HEK293T (cell line): ENCODE measurements at regions not wholly inside any gene's neighbourhood (a gene's known extent, or its start where the extent isn't known, plus 50 kb on each side); places are given as distances from the start of the nearest gene placed in this dataset.

Experiments used
- CTCF ChIA-PET: fragments of 350-600 bp; formaldehyde crosslinking; extraction: SDS; loops from one replicate; lab custom pipeline; 2021; ENCODE audit warnings: antibody characterized with exemption, inconsistent platforms; lab: Yijun Ruan, JAX
- POLR2A ChIA-PET: fragments of 350-600 bp; formaldehyde crosslinking; extraction: SDS; loops from one replicate; lab custom pipeline; 2020; ENCODE audit warnings: antibody characterized with exemption, inconsistent platforms; lab: Yijun Ruan, JAX
- DNase-seq: peaks from one replicate; pipeline ENCODE4 v3.0.0; 2012; ENCODE audit warnings: mixed read lengths; ENCODE audit errors: extremely low spot score
- ARNT ChIP-seq: fragments of 450-650 bp; IDR thresholded peaks from 2 replicates; pipeline ENCODE4 v1.6.1; 2017; ENCODE audit warnings: mild to moderate bottlenecking
- BHLHE40 ChIP-seq: fragments of 450-650 bp; IDR thresholded peaks from 2 replicates; pipeline ENCODE4 v1.6.1; 2016; ENCODE audit warnings: mild to moderate bottlenecking, moderate library complexity, borderline replicate concordance
- CTBP1 ChIP-seq: fragments of 450-650 bp; IDR thresholded peaks from 2 replicates; pipeline ENCODE4 v1.6.1; 2016; ENCODE audit warnings: borderline replicate concordance
- ELF4 ChIP-seq: fragments of 450-650 bp; IDR thresholded peaks from 2 replicates; pipeline ENCODE4 v1.6.1; 2017; ENCODE audit warnings: antibody characterized with exemption
- FOXA1 ChIP-seq: fragments of 450-650 bp; IDR thresholded peaks from 2 replicates; pipeline ENCODE4 v1.6.1; 2016; ENCODE audit warnings: mild to moderate bottlenecking
- FOXK2 ChIP-seq: fragments of 450-650 bp; IDR thresholded peaks from 2 replicates; pipeline ENCODE4 v1.6.1; 2016; ENCODE audit warnings: mild to moderate bottlenecking
- FOXM1 ChIP-seq: fragments of 450-650 bp; IDR thresholded peaks from 2 replicates; pipeline ENCODE4 v1.6.1; 2017; ENCODE audit warnings: mild to moderate bottlenecking, borderline replicate concordance
- HDGF ChIP-seq: fragments of 450-650 bp; IDR thresholded peaks from 2 replicates; pipeline ENCODE4 v1.6.1; 2017; ENCODE audit warnings: antibody characterized with exemption, borderline replicate concordance
- L3MBTL2 ChIP-seq: fragments of 450-650 bp; conservative IDR thresholded peaks from 2 replicates; pipeline ENCODE4 v1.6.1; 2016; ENCODE audit warnings: mild to moderate bottlenecking
- LEF1 ChIP-seq: fragments of 450-650 bp; IDR thresholded peaks from 2 replicates; pipeline ENCODE4 v1.6.1; 2017; ENCODE audit warnings: mild to moderate bottlenecking, borderline replicate concordance
- NFRKB ChIP-seq: fragments of 450-650 bp; IDR thresholded peaks from 2 replicates; pipeline ENCODE4 v1.6.1; 2016; ENCODE audit warnings: mild to moderate bottlenecking, moderate library complexity
- PKNOX1 ChIP-seq: fragments of 450-650 bp; IDR thresholded peaks from 2 replicates; pipeline ENCODE4 v1.6.1; 2016
- SP1 ChIP-seq: fragments of 450-650 bp; IDR thresholded peaks from 2 replicates; pipeline ENCODE4 v1.6.1; 2017
- SUZ12 ChIP-seq: fragments of 450-650 bp; IDR thresholded peaks from 2 replicates; pipeline ENCODE4 v1.6.1; 2016; ENCODE audit warnings: mild to moderate bottlenecking
- TARDBP ChIP-seq: fragments of 450-650 bp; IDR thresholded peaks from 2 replicates; pipeline ENCODE4 v1.6.1; 2016
- ZNF384 ChIP-seq: fragments of 450-650 bp; IDR thresholded peaks from 2 replicates; pipeline ENCODE4 v1.6.1; 2016

- DNase-seq = no peak
- ChIA-PET POLR2A (no interaction called here), CTCF (interaction anchor here (1.1 kb wide), 1 partner anchor 55 kb away, joined by 3 read pairs; no protein-coding TSS in a partner anchor)
- TF ChIP-seq SUZ12 (no peak), BHLHE40 (no peak), ELF4 (no peak), L3MBTL2 (no peak), PKNOX1 (no peak), FOXK2 (no peak), TARDBP (no peak)
These were observed 115.4 kb upstream of the GSE1 start for GRCh38 chr16:85497622-85498314.

GRCh38 chr16:85498607-85499006 lies 114.5 kb upstream of the GSE1 start:
- no peak for DNase-seq
- CTCF ChIA-PET = interaction anchor here (1.1 kb wide), 1 partner anchor 55 kb away, joined by 3 read pairs; no protein-coding TSS in a partner anchor
- TF ChIP-seq HDGF (no peak), FOXM1 (no peak), FOXK2 (no peak)
- POLR2A ChIA-PET = no interaction called here

DNA sequence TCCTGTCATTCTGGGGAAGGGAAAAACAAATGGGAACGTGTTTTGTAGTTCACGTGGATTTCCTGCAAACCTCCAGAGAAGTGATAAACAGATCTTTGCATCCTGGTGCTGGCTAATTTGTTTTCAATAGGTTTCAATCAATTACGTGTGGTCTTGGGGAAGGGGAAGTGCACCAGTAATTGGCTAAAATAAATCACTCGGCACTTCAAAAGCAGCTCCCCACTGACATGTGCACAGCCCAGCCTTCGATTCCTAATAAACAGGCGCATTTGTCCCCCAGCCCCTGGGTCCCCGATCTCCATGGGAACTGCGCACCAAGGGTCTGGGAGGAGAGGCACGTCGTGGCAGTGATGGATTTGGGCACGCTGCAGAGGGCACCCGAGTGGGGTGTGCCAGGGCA lies 112.9 kb upstream of the GSE1 start:
- ChIA-PET CTCF (no interaction called here), POLR2A (interaction anchor here (0.6 kb wide), 1 partner anchor 432 kb away, joined by 3 read pairs; no protein-coding TSS in a partner anchor)
- DNase-seq = no peak
- TF ChIP-seq TARDBP (no peak), FOXK2 (no peak), ZNF384 (no peak), ELF4 (no peak), HDGF (no peak), BHLHE40 (no peak), FOXA1 (no peak), CTBP1 (no peak), FOXM1 (no peak), SP1 (no peak), ARNT (no peak), PKNOX1 (no peak)

GRCh38 chr16:85501900-85502299 lies 111.2 kb upstream of the GSE1 start:
- no peak for DNase-seq
- ChIA-PET CTCF (interaction anchor here (0.6 to 3.1 kb wide), 2 partner anchors 11 kb away, joined by 4 to 11 read pairs; no protein-coding TSS in a partner anchor), POLR2A (no interaction called here)
- no peak for TF ChIP-seq BHLHE40
- no peak for TF ChIP-seq NFRKB
- TF ChIP-seq CTBP1 = no peak
- no peak for TF ChIP-seq FOXA1
- no peak for TF ChIP-seq TARDBP
- TF ChIP-seq ARNT = no peak
- TF ChIP-seq ELF4 = no peak
- TF ChIP-seq FOXM1 = no peak
- TF ChIP-seq L3MBTL2 = no peak
- no peak for TF ChIP-seq SUZ12
- TF ChIP-seq FOXK2 = no peak
- TF ChIP-seq SP1 = no peak
- TF ChIP-seq LEF1 = no peak
- no peak for TF ChIP-seq HDGF
- no peak for TF ChIP-seq ZNF384
- no peak for TF ChIP-seq PKNOX1

- ChIA-PET CTCF (interaction anchor here (3.1 kb wide), 1 partner anchor 11 kb away, joined by 11 read pairs; no protein-coding TSS in a partner anchor), POLR2A (no interaction called here)
- TF ChIP-seq LEF1 (no peak), L3MBTL2 (no peak), SUZ12 (no peak), SP1 (no peak), CTBP1 (no peak), TARDBP (no peak), BHLHE40 (no peak), FOXK2 (no peak), ARNT (no peak), FOXM1 (no peak), HDGF (no peak), ELF4 (no peak), PKNOX1 (no peak), ZNF384 (no peak), FOXA1 (no peak), NFRKB (no peak)
- DNase-seq = no peak
These were observed 110.8 kb upstream of the GSE1 start for GRCh38 chr16:85502357-85502756.
